Osteocyte (in vitro differentiated cells): ENCODE measurements at regions not wholly inside any gene's neighbourhood (a gene's known extent, or its start where the extent isn't known, plus 50 kb on each side); places are given as distances from the start of the nearest gene placed in this dataset.

Experiments
- DNase-seq: peaks from one replicate; pipeline ENCODE4 v3.0.0; 2021; ENCODE audit warnings: mixed read lengths; ENCODE audit not compliant: unreplicated experiment; ENCODE audit errors: extremely low spot score
- H3K27ac Mint-ChIP-seq: one replicate; pipeline ENCODE4 v1.8.0; 2021; ENCODE audit warnings: mild to moderate bottlenecking, mixed read lengths; ENCODE audit not compliant: unreplicated experiment
- H3K27me3 Mint-ChIP-seq: one replicate; pipeline ENCODE4 v1.8.0; 2021; ENCODE audit warnings: mixed read lengths; ENCODE audit not compliant: unreplicated experiment
- H3K36me3 Mint-ChIP-seq: one replicate; pipeline ENCODE4 v1.8.0; 2021; ENCODE audit warnings: mixed read lengths; ENCODE audit not compliant: unreplicated experiment
- H3K4me1 Mint-ChIP-seq: one replicate; pipeline ENCODE4 v1.8.0; 2021; ENCODE audit warnings: mixed read lengths; ENCODE audit not compliant: unreplicated experiment
- H3K4me3 Mint-ChIP-seq: one replicate; pipeline ENCODE4 v1.8.0; 2021; ENCODE audit warnings: mild to moderate bottlenecking, moderate library complexity, mixed read lengths; ENCODE audit not compliant: unreplicated experiment
- H3K9me3 Mint-ChIP-seq: one replicate; pipeline ENCODE4 v1.8.0; 2021; ENCODE audit warnings: mixed read lengths; ENCODE audit not compliant: unreplicated experiment
- TF ChIP-seq, protein P1 (sequence below): fragments of 200-600 bp; sonication (generic); IDR thresholded peaks from 2 replicates; pipeline ENCODE4 v1.5.0; 2021; ENCODE audit warnings: antibody characterized with exemption, mild to moderate bottlenecking, moderate library complexity

DNA sequence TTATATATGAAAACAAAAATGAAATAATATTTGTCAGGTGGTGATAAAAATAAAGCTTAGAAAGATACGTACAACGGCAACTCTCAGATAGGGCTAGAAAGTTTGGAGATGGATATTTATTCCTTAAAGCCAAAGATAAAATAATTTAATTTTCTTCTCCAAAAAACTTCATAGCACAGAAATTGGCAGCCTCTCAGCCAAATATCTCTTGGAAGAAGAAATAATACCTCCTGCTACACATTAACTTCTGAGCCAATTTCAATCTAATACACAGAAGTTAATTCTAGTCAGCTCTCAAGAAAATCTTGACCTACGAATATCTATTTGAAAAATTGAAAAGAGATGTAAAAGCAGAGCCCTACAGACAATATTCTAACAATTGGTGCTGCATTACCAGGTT is 122.4 kb downstream of the TES start:
- Mint-ChIP-seq H3K4me3 (no peak overlapping the region), H3K27me3 (no peaks in the 10 kb centered on the region), H3K9me3 (no peaks in the 10 kb centered on the region), H3K36me3 (no peaks in the 10 kb centered on the region), H3K27ac (no peak overlapping the region), H3K4me1 (peaks cover 18% of the 10 kb centered on the region)
- TF ChIP-seq, protein P1, sequence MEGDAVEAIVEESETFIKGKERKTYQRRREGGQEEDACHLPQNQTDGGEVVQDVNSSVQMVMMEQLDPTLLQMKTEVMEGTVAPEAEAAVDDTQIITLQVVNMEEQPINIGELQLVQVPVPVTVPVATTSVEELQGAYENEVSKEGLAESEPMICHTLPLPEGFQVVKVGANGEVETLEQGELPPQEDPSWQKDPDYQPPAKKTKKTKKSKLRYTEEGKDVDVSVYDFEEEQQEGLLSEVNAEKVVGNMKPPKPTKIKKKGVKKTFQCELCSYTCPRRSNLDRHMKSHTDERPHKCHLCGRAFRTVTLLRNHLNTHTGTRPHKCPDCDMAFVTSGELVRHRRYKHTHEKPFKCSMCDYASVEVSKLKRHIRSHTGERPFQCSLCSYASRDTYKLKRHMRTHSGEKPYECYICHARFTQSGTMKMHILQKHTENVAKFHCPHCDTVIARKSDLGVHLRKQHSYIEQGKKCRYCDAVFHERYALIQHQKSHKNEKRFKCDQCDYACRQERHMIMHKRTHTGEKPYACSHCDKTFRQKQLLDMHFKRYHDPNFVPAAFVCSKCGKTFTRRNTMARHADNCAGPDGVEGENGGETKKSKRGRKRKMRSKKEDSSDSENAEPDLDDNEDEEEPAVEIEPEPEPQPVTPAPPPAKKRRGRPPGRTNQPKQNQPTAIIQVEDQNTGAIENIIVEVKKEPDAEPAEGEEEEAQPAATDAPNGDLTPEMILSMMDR = no peak
- DNase-seq = no peak

DNA sequence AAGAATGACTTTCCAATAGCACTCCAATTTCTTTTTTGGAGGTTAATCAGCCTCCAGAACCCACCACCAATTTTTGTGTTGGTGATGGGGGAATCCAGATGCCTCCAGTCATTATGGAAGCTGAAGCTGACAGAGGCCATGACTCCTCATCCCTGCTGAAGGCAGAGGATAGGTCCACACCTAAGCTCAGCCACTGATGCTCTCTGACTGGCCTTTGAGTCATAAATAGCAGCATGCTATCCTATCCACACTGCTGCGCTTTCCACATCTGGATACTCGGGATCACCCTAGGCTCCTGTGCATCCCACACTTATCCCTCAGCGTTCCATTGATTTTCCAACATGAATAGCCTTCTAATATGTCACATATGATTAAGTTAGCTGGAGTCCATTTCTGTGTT is 124.2 kb downstream of the TES start:
- H3K36me3 Mint-ChIP-seq = no peaks in the 10 kb centered on the region
- DNase-seq = no peak
- no peak overlapping the region for H3K27ac Mint-ChIP-seq
- peaks cover 6% of the 10 kb centered on the region for H3K4me1 Mint-ChIP-seq
- no peak overlapping the region for H3K4me3 Mint-ChIP-seq
- TF ChIP-seq, protein P1 = no peak
- no peaks in the 10 kb centered on the region for H3K9me3 Mint-ChIP-seq
- no peaks in the 10 kb centered on the region for H3K27me3 Mint-ChIP-seq

DNA sequence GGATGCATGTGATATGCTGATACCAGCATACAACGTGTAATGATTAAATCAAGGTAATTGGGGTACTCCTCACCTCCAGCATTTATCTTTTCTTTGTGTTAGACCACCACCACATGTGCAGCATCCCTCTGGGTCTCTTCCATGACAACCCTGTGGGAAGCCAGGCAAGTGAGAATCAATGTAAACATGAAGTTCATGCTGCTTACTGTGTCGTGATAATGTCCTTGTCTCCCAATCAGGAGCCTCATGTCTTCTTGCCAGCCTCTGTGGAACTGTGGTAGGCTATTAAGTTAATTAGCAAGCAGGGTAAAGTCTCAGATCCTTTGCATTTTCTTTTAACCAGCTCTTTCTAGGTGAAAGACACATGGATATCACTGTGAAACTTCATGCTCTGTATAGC is 126.7 kb downstream of the TES start:
- Mint-ChIP-seq H3K4me3 (no peak overlapping the region), H3K27ac (no peak overlapping the region), H3K9me3 (no peaks in the 10 kb centered on the region), H3K36me3 (no peaks in the 10 kb centered on the region), H3K27me3 (no peaks in the 10 kb centered on the region), H3K4me1 (peaks cover 23% of the 10 kb centered on the region)
- TF ChIP-seq, protein P1 = no peak
- no peak for DNase-seq

DNA sequence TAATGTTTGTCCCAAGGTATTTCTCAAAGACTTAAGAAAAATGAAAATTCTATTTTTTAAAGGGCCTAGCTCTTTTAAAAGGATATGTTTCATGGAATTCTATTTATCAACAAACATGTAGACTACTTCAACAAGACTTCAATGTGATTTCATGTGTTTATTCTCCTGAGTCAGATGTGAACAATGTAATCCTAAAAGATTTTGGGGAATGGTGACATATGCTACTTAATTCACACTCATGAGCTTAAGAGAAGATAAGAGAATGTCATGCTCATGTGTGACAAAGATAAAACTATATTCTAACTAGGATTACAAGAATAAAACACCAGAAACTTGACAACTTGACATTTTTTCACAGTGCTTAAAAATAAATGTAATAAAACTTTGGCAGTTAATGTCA is 127.5 kb downstream of the TES start:
- Mint-ChIP-seq H3K27ac (no peak overlapping the region), H3K4me3 (no peak overlapping the region), H3K9me3 (no peaks in the 10 kb centered on the region), H3K36me3 (no peaks in the 10 kb centered on the region), H3K4me1 (peaks cover 26% of the 10 kb centered on the region), H3K27me3 (no peaks in the 10 kb centered on the region)
- no peak for DNase-seq
- TF ChIP-seq, protein P1 = no peak

DNA sequence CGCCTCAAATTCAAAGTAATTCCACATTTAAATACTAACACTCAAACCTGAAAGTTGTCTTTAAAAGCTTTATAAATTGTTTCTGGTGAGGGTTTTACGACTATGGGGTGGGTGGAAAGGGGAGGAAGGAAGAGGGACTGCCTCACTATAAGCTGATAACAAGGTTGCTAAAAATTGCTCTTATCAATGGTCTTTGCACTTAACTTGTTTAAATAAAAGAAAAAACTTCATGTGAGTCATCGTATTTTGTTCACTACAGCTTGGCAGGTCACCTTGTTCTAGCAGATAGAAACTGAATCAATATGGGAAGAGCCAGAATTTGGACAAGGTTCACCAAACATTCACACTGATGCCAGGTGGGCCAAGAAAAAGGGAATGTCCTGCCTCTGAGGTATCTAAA is 129.2 kb downstream of the TES start:
- no peaks in the 10 kb centered on the region for H3K9me3 Mint-ChIP-seq
- H3K27ac Mint-ChIP-seq = peak overlapping the region; percentile 36
- H3K4me3 Mint-ChIP-seq = no peak overlapping the region
- H3K4me1 Mint-ChIP-seq = peaks cover 26% of the 10 kb centered on the region
- TF ChIP-seq, protein P1 = no peak
- H3K27me3 Mint-ChIP-seq = no peaks in the 10 kb centered on the region
- no peaks in the 10 kb centered on the region for H3K36me3 Mint-ChIP-seq
- DNase-seq = no peak
